ENCODE measurements at regions not wholly inside any gene's neighbourhood (a gene's known extent, or its start where the extent isn't known, plus 50 kb on each side); places are given as distances from the start of the nearest gene placed in this dataset.
A peak's percentile ranks its signal among the peaks of the same experiment; 100 is the strongest.

DNA sequence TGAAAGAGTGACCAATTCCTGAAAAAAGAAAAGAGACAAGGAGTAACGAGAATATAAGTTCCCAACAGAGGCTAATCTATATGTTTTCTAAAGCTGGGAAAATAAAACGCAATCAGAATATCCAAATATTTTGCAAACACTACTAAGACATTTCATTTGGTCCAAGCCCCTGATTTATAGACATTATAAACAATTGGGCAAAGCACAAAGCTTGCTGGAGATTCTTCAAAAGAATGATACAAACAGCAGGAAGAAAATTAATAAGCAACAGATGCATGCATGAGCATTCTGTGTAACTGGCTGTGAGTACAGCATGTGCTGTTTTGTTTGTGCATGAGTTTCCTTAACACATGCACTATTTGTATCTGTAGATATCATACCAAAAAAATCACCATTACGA, 552.9 kb downstream of the LTN1 start:
- peak overlapping the region in 1 of 4 donors; percentile 37 for H3K27ac ChIP-seq
- TF ChIP-seq POLR2A (IDR thresholded peaks at IDR 0.05) (no peak), EP300 (IDR thresholded peaks at IDR 0.05) (no peak), POLR2AphosphoS5 (IDR thresholded peaks at IDR 0.05) (no peak)
- TF ChIP-seq, protein P1, sequence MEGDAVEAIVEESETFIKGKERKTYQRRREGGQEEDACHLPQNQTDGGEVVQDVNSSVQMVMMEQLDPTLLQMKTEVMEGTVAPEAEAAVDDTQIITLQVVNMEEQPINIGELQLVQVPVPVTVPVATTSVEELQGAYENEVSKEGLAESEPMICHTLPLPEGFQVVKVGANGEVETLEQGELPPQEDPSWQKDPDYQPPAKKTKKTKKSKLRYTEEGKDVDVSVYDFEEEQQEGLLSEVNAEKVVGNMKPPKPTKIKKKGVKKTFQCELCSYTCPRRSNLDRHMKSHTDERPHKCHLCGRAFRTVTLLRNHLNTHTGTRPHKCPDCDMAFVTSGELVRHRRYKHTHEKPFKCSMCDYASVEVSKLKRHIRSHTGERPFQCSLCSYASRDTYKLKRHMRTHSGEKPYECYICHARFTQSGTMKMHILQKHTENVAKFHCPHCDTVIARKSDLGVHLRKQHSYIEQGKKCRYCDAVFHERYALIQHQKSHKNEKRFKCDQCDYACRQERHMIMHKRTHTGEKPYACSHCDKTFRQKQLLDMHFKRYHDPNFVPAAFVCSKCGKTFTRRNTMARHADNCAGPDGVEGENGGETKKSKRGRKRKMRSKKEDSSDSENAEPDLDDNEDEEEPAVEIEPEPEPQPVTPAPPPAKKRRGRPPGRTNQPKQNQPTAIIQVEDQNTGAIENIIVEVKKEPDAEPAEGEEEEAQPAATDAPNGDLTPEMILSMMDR (IDR thresholded peaks at IDR 0.05) = no peak
- 47 to 66% methylated on average over 3 of the region's 3 CpGs for WGBS, 2 donors
- no peaks in the 10 kb centered on the region for H3K9me3 ChIP-seq
- DNase-seq (no peak), ATAC-seq (ENCODE audit: low FRiP score in 2 of 2) (peak in 1 of 2 donors; percentile 72)
- H3K4me1 ChIP-seq = peaks cover 0 to 3% (median 0%) of the 10 kb centered on the region in 4 donors
- H3K4me3 ChIP-seq = no peak overlapping the region
- no peaks in the 10 kb centered on the region for H3K36me3 ChIP-seq
- no peaks in the 10 kb centered on the region for H3K27me3 ChIP-seq

DNA sequence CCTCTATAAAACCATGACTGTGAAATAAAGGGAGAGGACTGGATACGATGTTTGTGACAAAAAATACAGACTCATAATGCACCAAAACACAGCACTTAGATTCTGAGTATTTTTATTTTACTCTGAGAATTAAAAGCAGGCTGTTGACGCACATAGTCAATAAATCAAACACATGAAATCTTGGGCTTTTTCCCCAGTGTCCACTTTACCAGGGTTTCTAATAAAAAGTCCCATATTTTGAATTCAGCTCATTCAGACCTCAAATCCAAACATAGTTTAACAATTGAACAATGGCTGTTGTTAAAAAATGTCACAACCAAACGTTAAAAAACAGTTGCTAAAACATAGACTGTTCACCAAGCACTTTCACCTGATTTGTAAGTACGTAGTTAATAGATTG, 553.4 kb downstream of the LTN1 start:
- TF ChIP-seq POLR2A (IDR thresholded peaks at IDR 0.05) (no peak), POLR2AphosphoS5 (IDR thresholded peaks at IDR 0.05) (no peak), EP300 (IDR thresholded peaks at IDR 0.05) (no peak)
- TF ChIP-seq, protein P1 (IDR thresholded peaks at IDR 0.05) = no peak
- WGBS, 2 donors = 56 to 62% methylated on average over 4 of the region's 4 CpGs
- Histone ChIP-seq H3K9me3 (no peaks in the 10 kb centered on the region), H3K4me3 (no peak overlapping the region), H3K4me1 (peaks cover 0 to 3% (median 0%) of the 10 kb centered on the region in 4 donors), H3K27me3 (no peaks in the 10 kb centered on the region), H3K27ac (peak overlapping the region in 1 of 4 donors; percentile 37), H3K36me3 (no peaks in the 10 kb centered on the region)
- DNase-seq (no peak), ATAC-seq (ENCODE audit: low FRiP score in 2 of 2) (peak in 1 of 2 donors; percentile 29)

DNA sequence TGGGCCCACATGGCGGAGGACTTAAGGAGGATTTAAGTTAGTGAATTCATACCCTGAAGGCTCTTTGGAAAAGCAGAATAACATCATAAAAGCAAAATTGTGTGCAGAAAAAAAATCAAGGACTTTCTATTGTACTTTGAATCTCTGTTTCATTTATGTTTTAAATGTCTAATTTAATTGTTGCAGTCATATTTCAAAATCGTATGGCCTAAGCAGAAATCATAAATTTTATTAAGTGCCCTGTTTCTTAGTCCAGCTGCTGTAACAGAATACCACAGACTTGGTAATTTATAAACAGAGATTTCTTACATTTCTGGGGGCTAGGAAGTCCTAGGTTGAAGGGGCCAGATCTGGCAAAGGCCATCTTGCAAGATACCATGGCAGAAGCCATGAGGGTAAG, 555.6 kb downstream of the LTN1 start:
- H3K36me3 ChIP-seq = no peaks in the 10 kb centered on the region
- no peak overlapping the region for H3K4me3 ChIP-seq
- no peaks in the 10 kb centered on the region for H3K27me3 ChIP-seq
- DNase-seq (no peak), ATAC-seq (ENCODE audit: low FRiP score in 2 of 2) (no peak)
- 79 to 86% methylated on average over 2 of the region's 2 CpGs for WGBS, 2 donors
- H3K4me1 ChIP-seq = peaks cover 0 to 3% (median 0%) of the 10 kb centered on the region in 4 donors
- H3K9me3 ChIP-seq = no peaks in the 10 kb centered on the region
- H3K27ac ChIP-seq = no peak overlapping the region
- no peak for TF ChIP-seq POLR2A (IDR thresholded peaks at IDR 0.05)
- TF ChIP-seq POLR2AphosphoS5 (IDR thresholded peaks at IDR 0.05) = no peak
- TF ChIP-seq, protein P1 (IDR thresholded peaks at IDR 0.05) = no peak
- no peak for TF ChIP-seq EP300 (IDR thresholded peaks at IDR 0.05)

DNA sequence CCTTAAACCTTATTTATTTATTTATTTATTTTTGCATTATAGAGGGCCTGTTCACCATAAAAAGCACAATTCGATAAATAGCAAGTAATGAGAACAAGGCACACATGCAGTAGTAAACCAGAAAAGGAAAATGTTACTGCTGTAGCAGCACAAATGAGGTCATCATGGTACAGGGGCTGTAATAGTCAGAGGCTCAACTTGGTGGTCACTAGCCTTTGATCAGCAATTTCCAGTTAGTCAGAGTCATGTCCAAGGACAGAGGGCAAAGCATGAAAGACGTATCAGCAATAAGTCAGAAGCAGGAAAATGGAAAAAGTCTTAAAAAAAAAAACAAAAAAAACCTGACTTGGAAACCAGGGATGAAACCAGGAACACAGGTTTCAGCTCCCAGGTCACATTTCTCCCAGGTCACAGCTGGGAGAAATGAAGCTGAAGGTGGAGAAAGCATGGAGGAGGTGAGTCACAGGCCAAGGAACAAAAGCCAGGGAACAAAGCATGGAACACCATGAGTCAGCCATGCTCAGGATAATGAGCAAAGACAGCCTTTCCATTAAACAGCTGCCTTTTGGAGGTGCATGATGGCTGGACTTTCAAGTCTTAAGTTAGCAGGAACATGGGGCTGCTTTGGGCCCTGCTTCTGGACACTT, 556.3 kb downstream of the LTN1 start:
- no peak for ATAC-seq (ENCODE audit: low FRiP score in 2 of 2)
- no peaks in the 10 kb centered on the region for H3K36me3 ChIP-seq

More for the DNA sequence above, 556.3 kb downstream of the LTN1 start:
- no peak for TF ChIP-seq EP300 (IDR thresholded peaks at IDR 0.05)
- TF ChIP-seq POLR2A (IDR thresholded peaks at IDR 0.05) = no peak
- TF ChIP-seq POLR2AphosphoS5 (IDR thresholded peaks at IDR 0.05) = no peak
- TF ChIP-seq, protein P1 (IDR thresholded peaks at IDR 0.05) = no peak
- WGBS, 2 donors = 84 to 88% methylated on average over 2 of the region's 2 CpGs
- Histone ChIP-seq H3K27me3 (no peaks in the 10 kb centered on the region), H3K9me3 (no peaks in the 10 kb centered on the region), H3K4me1 (peaks cover 0 to 2% (median 0%) of the 10 kb centered on the region in 4 donors), H3K27ac (no peak overlapping the region), H3K4me3 (no peak overlapping the region)
- DNase-seq = no peak
